ENCODE measurements at regions not wholly inside any gene's neighbourhood (a gene's known extent, or its start where the extent isn't known, plus 50 kb on each side); places are given as distances from the start of the nearest gene placed in this dataset.

DNA sequence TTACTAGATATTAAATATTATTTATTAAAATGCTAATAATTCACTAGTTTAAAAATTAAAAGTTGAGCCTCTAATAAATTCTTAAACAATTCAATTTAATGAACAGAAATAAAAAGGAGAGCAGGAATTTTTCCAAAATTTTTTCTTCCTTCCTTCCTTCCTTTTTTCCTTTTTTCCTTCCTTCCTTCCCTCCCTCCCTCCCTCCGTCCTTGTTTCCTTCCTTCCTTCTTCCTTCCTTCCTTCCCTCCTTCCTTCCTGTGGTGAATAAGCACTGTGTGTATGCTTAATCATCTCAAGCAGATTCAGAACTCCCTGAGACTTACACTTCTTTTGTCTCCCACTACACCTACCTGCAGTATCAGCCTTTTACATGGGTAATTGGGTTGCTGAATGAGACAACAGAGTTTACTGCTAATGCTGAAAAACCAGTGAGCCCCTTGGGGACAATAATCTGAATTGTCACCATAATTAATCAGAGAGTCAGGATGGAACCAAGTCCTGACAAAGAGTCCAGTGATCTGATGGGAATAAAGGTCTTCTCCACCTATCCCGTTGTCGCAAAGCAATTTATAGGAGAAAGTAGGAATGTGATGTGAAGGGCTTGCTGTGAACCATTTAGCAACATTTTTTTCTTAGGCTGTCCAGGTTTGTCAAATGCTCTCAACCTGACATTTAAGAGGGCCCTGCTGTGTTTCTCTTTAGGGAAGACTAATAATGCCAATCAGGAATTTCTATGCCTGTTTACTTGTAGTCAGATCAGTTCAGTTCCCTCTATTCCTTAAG, 58.1 kb upstream of the CEP295 start:
- TF ChIP-seq, protein P1, sequence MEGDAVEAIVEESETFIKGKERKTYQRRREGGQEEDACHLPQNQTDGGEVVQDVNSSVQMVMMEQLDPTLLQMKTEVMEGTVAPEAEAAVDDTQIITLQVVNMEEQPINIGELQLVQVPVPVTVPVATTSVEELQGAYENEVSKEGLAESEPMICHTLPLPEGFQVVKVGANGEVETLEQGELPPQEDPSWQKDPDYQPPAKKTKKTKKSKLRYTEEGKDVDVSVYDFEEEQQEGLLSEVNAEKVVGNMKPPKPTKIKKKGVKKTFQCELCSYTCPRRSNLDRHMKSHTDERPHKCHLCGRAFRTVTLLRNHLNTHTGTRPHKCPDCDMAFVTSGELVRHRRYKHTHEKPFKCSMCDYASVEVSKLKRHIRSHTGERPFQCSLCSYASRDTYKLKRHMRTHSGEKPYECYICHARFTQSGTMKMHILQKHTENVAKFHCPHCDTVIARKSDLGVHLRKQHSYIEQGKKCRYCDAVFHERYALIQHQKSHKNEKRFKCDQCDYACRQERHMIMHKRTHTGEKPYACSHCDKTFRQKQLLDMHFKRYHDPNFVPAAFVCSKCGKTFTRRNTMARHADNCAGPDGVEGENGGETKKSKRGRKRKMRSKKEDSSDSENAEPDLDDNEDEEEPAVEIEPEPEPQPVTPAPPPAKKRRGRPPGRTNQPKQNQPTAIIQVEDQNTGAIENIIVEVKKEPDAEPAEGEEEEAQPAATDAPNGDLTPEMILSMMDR (IDR thresholded peaks at IDR 0.05; ENCODE audit: insufficient read depth, low read depth, low read length): no peak
- TF ChIP-seq EZH2 (IDR thresholded peaks at IDR 0.05; ENCODE audit: insufficient read depth, low read length): no peak
